GM10266 (cell line): ENCODE measurements at regions not wholly inside any gene's neighbourhood (a gene's known extent, or its start where the extent isn't known, plus 50 kb on each side); places are given as distances from the start of the nearest gene placed in this dataset.
A peak's percentile ranks its signal among the peaks of the same experiment; 100 is the strongest.

Source experiments
- DNase-seq: peaks from one replicate; pipeline ENCODE4 v3.0.0; 2012; ENCODE audit errors: extremely low spot score
- TF ChIP-seq, protein P1 (sequence below): IDR thresholded peaks from 2 replicates; pipeline ENCODE4 v1.5.1; 2012; ENCODE audit warnings: mild to moderate bottlenecking, low read depth; ENCODE audit not compliant: control insufficient read depth, insufficient read depth; ENCODE audit errors: missing control alignments

- no peak for DNase-seq
- TF ChIP-seq, protein P1, sequence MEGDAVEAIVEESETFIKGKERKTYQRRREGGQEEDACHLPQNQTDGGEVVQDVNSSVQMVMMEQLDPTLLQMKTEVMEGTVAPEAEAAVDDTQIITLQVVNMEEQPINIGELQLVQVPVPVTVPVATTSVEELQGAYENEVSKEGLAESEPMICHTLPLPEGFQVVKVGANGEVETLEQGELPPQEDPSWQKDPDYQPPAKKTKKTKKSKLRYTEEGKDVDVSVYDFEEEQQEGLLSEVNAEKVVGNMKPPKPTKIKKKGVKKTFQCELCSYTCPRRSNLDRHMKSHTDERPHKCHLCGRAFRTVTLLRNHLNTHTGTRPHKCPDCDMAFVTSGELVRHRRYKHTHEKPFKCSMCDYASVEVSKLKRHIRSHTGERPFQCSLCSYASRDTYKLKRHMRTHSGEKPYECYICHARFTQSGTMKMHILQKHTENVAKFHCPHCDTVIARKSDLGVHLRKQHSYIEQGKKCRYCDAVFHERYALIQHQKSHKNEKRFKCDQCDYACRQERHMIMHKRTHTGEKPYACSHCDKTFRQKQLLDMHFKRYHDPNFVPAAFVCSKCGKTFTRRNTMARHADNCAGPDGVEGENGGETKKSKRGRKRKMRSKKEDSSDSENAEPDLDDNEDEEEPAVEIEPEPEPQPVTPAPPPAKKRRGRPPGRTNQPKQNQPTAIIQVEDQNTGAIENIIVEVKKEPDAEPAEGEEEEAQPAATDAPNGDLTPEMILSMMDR = no peak
Observed at GRCh38 chr13:94968757-94969086, 256.4 kb upstream of the SOX21 start.

DNA sequence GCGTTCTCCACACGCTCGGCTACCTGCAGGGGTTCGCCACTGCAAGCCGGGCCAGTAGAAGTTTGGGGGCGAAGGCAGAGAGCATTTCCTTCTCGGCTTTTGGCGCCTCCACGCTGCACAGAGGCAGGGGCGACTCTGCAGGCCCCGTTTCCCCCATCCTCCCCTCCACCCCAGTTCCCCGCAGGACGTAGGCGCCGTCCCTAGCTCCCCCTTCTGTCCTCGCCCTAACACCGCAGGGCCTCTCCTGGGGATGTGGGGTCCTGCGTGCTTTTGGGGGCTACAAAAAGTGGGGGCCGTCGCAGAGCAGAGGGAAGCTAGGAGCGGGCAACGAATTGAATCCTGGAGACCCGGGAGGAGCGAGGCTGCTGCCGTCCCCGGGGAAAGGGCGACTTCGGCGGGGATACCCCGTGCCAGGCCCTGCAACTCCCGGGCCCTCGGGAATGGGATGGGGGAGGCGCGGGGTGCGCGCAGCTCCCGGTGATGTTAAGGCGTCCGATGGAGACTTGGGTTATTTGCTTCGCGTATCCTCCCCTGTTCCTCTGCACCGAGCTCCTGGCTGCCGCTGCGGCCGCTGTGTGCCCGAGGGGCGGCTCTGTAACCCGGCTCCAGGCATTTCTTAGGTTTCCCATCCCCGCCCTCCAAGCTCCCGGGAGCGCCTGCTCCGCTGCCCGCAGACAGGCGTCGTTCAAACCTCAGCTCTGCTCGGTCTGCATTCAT, 255.9 kb upstream of the SOX21 start:
- TF ChIP-seq, protein P1 = no peak
- no peak for DNase-seq

GRCh38 chr13:94967183-94968039, 255.1 kb upstream of the SOX21 start:
- TF ChIP-seq, protein P1 = no peak
- DNase-seq = peak; percentile 43

- no peak for DNase-seq
- TF ChIP-seq, protein P1 = no peak
Observed at GRCh38 chr13:94966422-94966955, 254.1 kb upstream of the SOX21 start.

GRCh38 chr13:94959626-94960025, 247.3 kb upstream of the SOX21 start:
- TF ChIP-seq, protein P1 = no peak
- no peak for DNase-seq

DNA sequence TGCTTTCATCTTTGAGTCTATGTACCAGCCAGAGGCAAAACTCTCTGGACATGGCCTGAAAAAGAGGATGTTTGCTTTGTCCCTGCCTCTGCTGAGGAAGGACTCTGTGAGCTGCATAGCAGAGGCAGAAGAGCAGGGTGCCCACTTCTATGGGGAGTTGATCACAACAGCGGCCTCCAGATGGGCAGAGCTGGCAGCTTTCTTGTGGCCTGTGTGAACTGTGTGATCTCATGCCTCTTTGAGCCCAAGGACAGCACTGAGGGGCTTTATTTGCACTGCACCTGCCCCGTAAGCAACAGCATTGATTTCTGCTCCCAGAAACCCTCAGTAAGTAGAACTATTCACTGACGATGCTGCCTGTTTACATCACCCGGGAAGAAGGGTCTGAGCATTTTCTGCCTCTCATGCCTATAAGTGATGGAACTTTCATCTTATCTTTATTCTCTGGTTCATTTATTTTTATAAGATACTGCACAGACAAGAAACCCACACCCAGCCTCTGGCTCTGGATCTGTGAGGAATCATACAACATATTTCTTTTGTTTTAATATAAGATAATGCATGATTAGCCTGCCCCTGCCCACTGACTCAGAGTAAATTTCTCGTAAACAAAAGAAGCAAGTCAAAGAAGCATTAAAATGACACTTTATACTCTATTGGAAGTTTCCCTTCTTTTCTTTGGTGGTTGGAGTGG, 244.2 kb upstream of the SOX21 start:
- TF ChIP-seq, protein P1 = no peak
- no peak for DNase-seq

DNA sequence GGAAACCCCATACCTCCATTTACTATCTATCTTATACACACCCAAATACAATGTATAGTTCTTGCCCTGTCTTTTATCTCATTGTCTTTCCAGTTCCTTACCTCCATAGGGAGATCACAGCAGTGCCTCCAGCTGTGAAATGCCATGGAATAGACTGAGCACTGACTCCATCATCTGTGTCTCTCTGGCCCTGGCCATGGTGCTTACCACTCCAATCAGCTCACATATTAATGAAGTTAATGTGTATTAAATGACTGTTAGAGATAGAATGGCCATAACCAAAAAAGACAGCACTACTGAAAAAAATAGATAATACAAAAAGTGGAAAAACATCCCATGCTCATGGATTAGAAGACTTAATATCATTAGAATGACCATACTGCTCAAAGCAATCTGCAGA, 240.4 kb upstream of the SOX21 start:
- no peak for DNase-seq
- TF ChIP-seq, protein P1 = no peak
